NCI-H1092 (cell line): ENCODE measurements at regions not wholly inside any gene's neighbourhood (a gene's known extent, or its start where the extent isn't known, plus 50 kb on each side); places are given as distances from the start of the nearest gene placed in this dataset.

Source experiments
- DNase-seq: peaks from one replicate; lab custom pipeline; 2025; lab: John Stamatoyannopoulos, UW

- no peak for DNase-seq
Observed at GRCh38 chr6:21648475-21649050, 55.0 kb downstream of the SOX4 start.

GRCh38 chr6:21653323-21653722 is 59.8 kb downstream of the SOX4 start:
- DNase-seq: no peak

- DNase-seq: no peak
Observed at GRCh38 chr6:21653905-21654304, 60.4 kb downstream of the SOX4 start.

GRCh38 chr6:21654361-21654760 is 60.8 kb downstream of the SOX4 start:
- no peak for DNase-seq

GRCh38 chr6:21663966-21664313 is 70.4 kb downstream of the SOX4 start:
- DNase-seq: no peak

- no peak for DNase-seq
Observed at GRCh38 chr6:21664314-21665109, 71.0 kb downstream of the SOX4 start.

- DNase-seq: no peak
Observed at GRCh38 chr6:21665110-21665391, 71.5 kb downstream of the SOX4 start.

GRCh38 chr6:21665392-21666200 is 72.0 kb downstream of the SOX4 start:
- DNase-seq: no peak

- no peak for DNase-seq
Observed at GRCh38 chr6:21666201-21666691, 72.7 kb downstream of the SOX4 start.

GRCh38 chr6:21666853-21667681 is 73.5 kb downstream of the SOX4 start:
- no peak for DNase-seq

- DNase-seq: no peak
Observed at GRCh38 chr6:21668795-21669194, 75.2 kb downstream of the SOX4 start.

- no peak for DNase-seq
Observed at GRCh38 chr6:21676769-21677168, 83.2 kb downstream of the SOX4 start.

- no peak for DNase-seq
Observed at GRCh38 chr6:21678990-21679389, 85.4 kb downstream of the SOX4 start.

- no peak for DNase-seq
Observed at GRCh38 chr6:21679761-21680265, 86.3 kb downstream of the SOX4 start.

- DNase-seq: no peak
Observed at GRCh38 chr6:21680611-21681010, 87.1 kb downstream of the SOX4 start.

GRCh38 chr6:21690489-21690888 is 96.9 kb downstream of the SOX4 start:
- DNase-seq: no peak

GRCh38 chr6:21691685-21692346 is 98.3 kb downstream of the SOX4 start:
- DNase-seq: no peak

- no peak for DNase-seq
Observed at GRCh38 chr6:21692721-21693120, 99.2 kb downstream of the SOX4 start.

- DNase-seq: no peak
Observed at GRCh38 chr6:21694168-21694567, 100.6 kb downstream of the SOX4 start.

- DNase-seq: no peak
Observed at GRCh38 chr6:21707524-21708319, 114.2 kb downstream of the SOX4 start.

- no peak for DNase-seq
Observed at GRCh38 chr6:21708320-21708580, 114.7 kb downstream of the SOX4 start.
